Neural cell (in vitro differentiated cells): ENCODE measurements at regions not wholly inside any gene's neighbourhood (a gene's known extent, or its start where the extent isn't known, plus 50 kb on each side); places are given as distances from the start of the nearest gene placed in this dataset.

Experiments used
- EP300 ChIP-seq: fragments of 450-650 bp; conservative IDR thresholded peaks from 2 replicates; pipeline ENCODE4 v1.6.1; 2014; ENCODE audit warnings: antibody characterized with exemption, mild to moderate bottlenecking, moderate library complexity; ENCODE audit not compliant: poor library complexity, severe bottlenecking
- EZH2 ChIP-seq: fragments of 200-600, 300-800 bp; shearing (Covaris generic), sonication (generic); IDR thresholded peaks from 2 replicates; pipeline ENCODE4 v1.6.1; 2014; ENCODE audit warnings: antibody characterized with exemption, low read length, borderline replicate concordance, mild to moderate bottlenecking; ENCODE audit not compliant: insufficient read depth, poor library complexity, severe bottlenecking
- MXI1 ChIP-seq: fragments of 450-650 bp; conservative IDR thresholded peaks from 2 replicates; pipeline ENCODE4 v1.6.1; 2014; ENCODE audit warnings: antibody characterized with exemption, mild to moderate bottlenecking; ENCODE audit not compliant: poor library complexity, severe bottlenecking
- POLR2AphosphoS5 ChIP-seq: IDR thresholded peaks from 2 replicates; pipeline ENCODE4 v1.6.1; 2012
- RAD21 ChIP-seq: fragments of 450-650 bp; conservative IDR thresholded peaks from 2 replicates; pipeline ENCODE4 v1.6.1; 2014; ENCODE audit warnings: antibody characterized with exemption, mild to moderate bottlenecking, moderate library complexity
- SMC3 ChIP-seq: fragments of 450-650 bp; conservative IDR thresholded peaks from 2 replicates; pipeline ENCODE4 v1.6.1; 2014; ENCODE audit warnings: antibody characterized with exemption, mild to moderate bottlenecking, moderate library complexity; ENCODE audit not compliant: poor library complexity
- TAF1 ChIP-seq: IDR thresholded peaks from 2 replicates; pipeline ENCODE4 v1.6.1; 2012; ENCODE audit warnings: low read depth
- TF ChIP-seq, protein P1 (sequence below): fragments of 450-650 bp; IDR thresholded peaks from 2 replicates; pipeline ENCODE4 v1.5.1; 2014; ENCODE audit warnings: antibody characterized with exemption, mild to moderate bottlenecking, moderate library complexity; ENCODE audit not compliant: poor library complexity, severe bottlenecking
- TF ChIP-seq, protein P2 (sequence below): IDR thresholded peaks from 2 replicates; pipeline ENCODE4 v1.6.1; 2012; ENCODE audit warnings: borderline replicate concordance

DNA sequence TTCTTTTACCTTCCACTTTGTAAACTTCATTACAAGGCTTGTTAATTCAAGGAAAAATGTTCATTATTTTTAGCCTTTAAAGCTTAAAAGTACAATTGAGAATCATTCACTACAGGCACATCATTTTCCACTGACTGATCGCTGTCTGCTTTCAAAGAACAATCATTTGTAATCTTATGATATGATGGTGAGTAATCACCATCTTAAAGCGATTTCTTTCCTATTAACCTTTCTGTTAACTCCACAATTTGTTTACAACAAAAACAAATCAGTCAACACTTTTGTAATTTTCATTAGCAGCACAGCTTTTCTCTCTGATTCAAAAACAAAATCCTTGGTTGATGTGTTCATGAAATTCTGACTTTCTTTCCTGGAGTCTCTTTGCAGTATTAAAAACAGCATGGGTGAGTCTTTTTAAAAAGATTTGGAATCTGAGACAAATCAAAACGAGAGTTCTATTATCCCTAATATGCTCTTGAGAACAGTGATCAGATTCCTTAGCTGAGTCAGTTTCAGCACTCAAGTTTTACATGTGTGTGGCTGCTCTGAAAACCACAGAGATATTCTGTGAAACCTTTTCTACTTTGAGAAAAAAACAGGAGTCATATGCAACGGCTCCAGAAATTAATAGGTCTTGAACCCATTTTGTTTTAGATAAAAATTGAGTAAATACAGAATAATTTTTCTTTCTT, 145.8 kb upstream of the TMPRSS15 start:
- TF ChIP-seq, protein P1, sequence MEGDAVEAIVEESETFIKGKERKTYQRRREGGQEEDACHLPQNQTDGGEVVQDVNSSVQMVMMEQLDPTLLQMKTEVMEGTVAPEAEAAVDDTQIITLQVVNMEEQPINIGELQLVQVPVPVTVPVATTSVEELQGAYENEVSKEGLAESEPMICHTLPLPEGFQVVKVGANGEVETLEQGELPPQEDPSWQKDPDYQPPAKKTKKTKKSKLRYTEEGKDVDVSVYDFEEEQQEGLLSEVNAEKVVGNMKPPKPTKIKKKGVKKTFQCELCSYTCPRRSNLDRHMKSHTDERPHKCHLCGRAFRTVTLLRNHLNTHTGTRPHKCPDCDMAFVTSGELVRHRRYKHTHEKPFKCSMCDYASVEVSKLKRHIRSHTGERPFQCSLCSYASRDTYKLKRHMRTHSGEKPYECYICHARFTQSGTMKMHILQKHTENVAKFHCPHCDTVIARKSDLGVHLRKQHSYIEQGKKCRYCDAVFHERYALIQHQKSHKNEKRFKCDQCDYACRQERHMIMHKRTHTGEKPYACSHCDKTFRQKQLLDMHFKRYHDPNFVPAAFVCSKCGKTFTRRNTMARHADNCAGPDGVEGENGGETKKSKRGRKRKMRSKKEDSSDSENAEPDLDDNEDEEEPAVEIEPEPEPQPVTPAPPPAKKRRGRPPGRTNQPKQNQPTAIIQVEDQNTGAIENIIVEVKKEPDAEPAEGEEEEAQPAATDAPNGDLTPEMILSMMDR: no peak
- no peak for TF ChIP-seq RAD21
- TF ChIP-seq POLR2AphosphoS5: no peak
- no peak for TF ChIP-seq SMC3
- no peak for TF ChIP-seq TAF1
- TF ChIP-seq, protein P2, sequence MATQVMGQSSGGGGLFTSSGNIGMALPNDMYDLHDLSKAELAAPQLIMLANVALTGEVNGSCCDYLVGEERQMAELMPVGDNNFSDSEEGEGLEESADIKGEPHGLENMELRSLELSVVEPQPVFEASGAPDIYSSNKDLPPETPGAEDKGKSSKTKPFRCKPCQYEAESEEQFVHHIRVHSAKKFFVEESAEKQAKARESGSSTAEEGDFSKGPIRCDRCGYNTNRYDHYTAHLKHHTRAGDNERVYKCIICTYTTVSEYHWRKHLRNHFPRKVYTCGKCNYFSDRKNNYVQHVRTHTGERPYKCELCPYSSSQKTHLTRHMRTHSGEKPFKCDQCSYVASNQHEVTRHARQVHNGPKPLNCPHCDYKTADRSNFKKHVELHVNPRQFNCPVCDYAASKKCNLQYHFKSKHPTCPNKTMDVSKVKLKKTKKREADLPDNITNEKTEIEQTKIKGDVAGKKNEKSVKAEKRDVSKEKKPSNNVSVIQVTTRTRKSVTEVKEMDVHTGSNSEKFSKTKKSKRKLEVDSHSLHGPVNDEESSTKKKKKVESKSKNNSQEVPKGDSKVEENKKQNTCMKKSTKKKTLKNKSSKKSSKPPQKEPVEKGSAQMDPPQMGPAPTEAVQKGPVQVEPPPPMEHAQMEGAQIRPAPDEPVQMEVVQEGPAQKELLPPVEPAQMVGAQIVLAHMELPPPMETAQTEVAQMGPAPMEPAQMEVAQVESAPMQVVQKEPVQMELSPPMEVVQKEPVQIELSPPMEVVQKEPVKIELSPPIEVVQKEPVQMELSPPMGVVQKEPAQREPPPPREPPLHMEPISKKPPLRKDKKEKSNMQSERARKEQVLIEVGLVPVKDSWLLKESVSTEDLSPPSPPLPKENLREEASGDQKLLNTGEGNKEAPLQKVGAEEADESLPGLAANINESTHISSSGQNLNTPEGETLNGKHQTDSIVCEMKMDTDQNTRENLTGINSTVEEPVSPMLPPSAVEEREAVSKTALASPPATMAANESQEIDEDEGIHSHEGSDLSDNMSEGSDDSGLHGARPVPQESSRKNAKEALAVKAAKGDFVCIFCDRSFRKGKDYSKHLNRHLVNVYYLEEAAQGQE: no peak
- TF ChIP-seq MXI1: no peak
- no peak for TF ChIP-seq EZH2
- TF ChIP-seq EP300: peak; percentile 23
